CD4-positive, alpha-beta T cell (primary cell): ENCODE measurements at regions not wholly inside any gene's neighbourhood (a gene's known extent, or its start where the extent isn't known, plus 50 kb on each side); places are given as distances from the start of the nearest gene placed in this dataset.

Experiments used
- ATAC-seq: fragments of 200-7000 bp; cut with Tn5 transposase; one replicate; pipeline ENCODE4 v1.10.0; 2022; ENCODE audit warnings: mild to moderate bottlenecking; ENCODE audit not compliant: poor library complexity
- CTCF ChIA-PET: fragments of 350-600 bp; sonication (Branson Sonifier 250); formaldehyde crosslinking; loops from one replicate; lab custom pipeline; 2021; ENCODE audit warnings: antibody characterized with exemption, inconsistent platforms; lab: Charles Lee
- POLR2A ChIA-PET: fragments of 350-600 bp; sonication (Branson Sonifier 250); formaldehyde crosslinking; loops from one replicate; lab custom pipeline; 2021; ENCODE audit warnings: antibody characterized with exemption, inconsistent platforms; lab: Charles Lee
- DNase-seq, 14 experiments: peaks; one replicate each; pipeline ENCODE4 v3.0.0-alpha.2; 2013 to 2020; ENCODE audit warnings: mixed read lengths in 2 of 14
- H3K27ac ChIP-seq, 2 donors: one replicate each; pipeline versions ENCODE4 v1.5.1 to v1.7.0; 2013; ENCODE audit warnings: low read length in 2 of 2, low read depth in 1 of 2, mild to moderate bottlenecking in 1 of 2
- H3K27me3 ChIP-seq, 2 experiments: 1 replicate in 1 of 2; 2 replicates in 1 of 2; pipeline versions ENCODE4 v1.6.1 to v1.7.0; 2013; ENCODE audit warnings: low read length in 2 of 2, control low read depth in 1 of 2, mild to moderate bottlenecking in 1 of 2, moderate library complexity in 1 of 2; ENCODE audit not compliant: insufficient read depth in 2 of 2, control insufficient read depth in 1 of 2
- H3K36me3 ChIP-seq: one replicate; pipeline ENCODE4 v1.6.1; 2013; ENCODE audit warnings: low read length, control low read depth; ENCODE audit not compliant: insufficient read depth
- H3K4me1 ChIP-seq: one replicate; pipeline ENCODE4 v1.6.1; 2013; ENCODE audit warnings: low read length, control low read depth; ENCODE audit not compliant: insufficient read depth
- H3K4me3 ChIP-seq: one replicate; pipeline ENCODE4 v1.5.1; 2013; ENCODE audit warnings: mild to moderate bottlenecking, low read length, moderate library complexity
- H3K9me3 ChIP-seq, 2 experiments: 1 replicate in 1 of 2; 2 replicates in 1 of 2; pipeline versions ENCODE4 v1.6.1 to v1.7.0; 2013; ENCODE audit warnings: low read length in 2 of 2, mild to moderate bottlenecking in 2 of 2, control low read depth in 1 of 2, moderate library complexity in 1 of 2; ENCODE audit not compliant: control insufficient read depth in 1 of 2, insufficient read depth in 1 of 2
- H3K27ac Mint-ChIP-seq: one replicate; pipeline ENCODE4 v1.8.0; 2020; ENCODE audit warnings: mixed read lengths
- H3K27me3 Mint-ChIP-seq: one replicate; pipeline ENCODE4 v1.8.0; 2021; ENCODE audit warnings: mixed read lengths
- H3K36me3 Mint-ChIP-seq: one replicate; pipeline ENCODE4 v1.8.0; 2021; ENCODE audit warnings: low read depth, mixed read lengths
- H3K4me1 Mint-ChIP-seq: one replicate; pipeline ENCODE4 v1.8.0; 2021; ENCODE audit warnings: low read depth, mixed read lengths
- H3K4me3 Mint-ChIP-seq: one replicate; pipeline ENCODE4 v1.8.0; 2020; ENCODE audit warnings: mild to moderate bottlenecking, mixed read lengths
- H3K9me3 Mint-ChIP-seq: one replicate; pipeline ENCODE4 v1.8.0; 2020; ENCODE audit warnings: mixed read lengths
- CTCF ChIP-seq: fragments of 200-600 bp; IDR thresholded peaks from one replicate; pipeline ENCODE4 v1.8.0; 2022; ENCODE audit warnings: antibody characterized with exemption, mild to moderate bottlenecking
- intact Hi-C, 2 experiments: fragments of 100-400 bp; cut with DNase I in 1 of 2; cut with micrococcal nuclease in 1 of 2; formaldehyde crosslinking; loops; one replicate each; pipeline versions ENCODE4 v1.15.1 to v1.9.0; 2023 to 2025; cut with DNase I, micrococcal nuclease

DNA sequence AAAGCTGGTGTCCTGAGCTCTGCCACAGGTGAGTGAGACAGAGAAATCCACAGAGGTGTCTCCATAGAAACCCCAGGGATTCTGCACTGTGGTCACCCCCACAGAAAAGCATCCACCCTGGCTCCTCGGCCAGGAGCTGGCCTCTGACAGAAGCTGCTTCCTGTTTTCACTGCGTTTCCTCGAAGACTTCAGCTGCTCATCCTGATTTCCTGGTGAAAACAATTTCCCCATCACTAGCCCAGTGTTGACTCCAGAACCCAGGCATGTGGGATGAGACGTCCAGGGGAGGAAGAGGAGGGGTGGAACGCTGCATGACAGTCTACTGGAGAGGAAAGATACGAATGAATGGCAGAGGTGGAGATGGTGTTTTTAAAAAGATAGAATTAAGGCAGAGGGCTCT, 60.3 kb upstream of the GPR45 start:
- CTCF ChIA-PET, result no interaction called here
- peaks cover 20% of the 10 kb centered on the region for H3K27me3 Mint-ChIP-seq

DNA sequence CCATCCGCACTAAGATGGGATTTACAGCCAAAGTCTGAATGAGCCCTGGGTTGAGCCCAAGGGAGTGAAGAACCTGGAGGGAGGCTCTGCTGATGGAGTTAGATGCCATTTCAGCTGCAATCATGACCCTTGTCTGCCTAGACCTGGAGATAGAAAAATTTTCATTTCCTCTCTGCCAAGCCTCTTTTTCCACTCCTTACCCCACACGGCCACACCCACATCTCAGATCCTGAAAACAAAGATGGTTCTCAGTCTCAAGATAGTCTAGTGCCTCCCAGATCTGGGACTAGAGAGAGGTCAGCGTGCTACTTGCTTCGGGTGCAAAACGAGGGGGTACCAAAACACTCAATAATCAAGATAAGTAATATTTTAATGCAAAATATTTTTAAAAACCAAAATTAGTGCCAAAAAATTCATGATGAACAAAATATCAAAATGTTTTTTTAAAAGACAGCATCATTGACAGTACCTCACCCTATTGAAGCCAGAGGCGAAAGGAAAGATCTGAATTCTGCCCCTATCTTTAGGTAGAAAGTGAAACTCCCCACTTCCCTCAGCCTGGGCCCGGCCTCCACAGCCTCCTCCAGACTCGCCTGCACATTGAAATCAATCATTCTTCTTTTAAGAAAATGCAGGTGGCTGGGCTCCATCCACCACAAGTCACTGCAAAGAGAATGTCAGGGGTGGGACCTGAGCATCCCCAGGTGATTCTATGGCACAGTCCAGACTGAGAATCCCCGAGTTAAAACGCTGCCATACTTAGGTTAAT, 57.8 kb upstream of the GPR45 start:
- H3K27me3 ChIP-seq, result no peaks in the 10 kb centered on the region
- POLR2A ChIA-PET, result no interaction called here
- Mint-ChIP-seq H3K27ac (no peak overlapping the region), H3K9me3 (no peaks in the 10 kb centered on the region), H3K4me1 (no peaks in the 10 kb centered on the region), H3K27me3 (peaks cover 9% of the 10 kb centered on the region), H3K4me3 (no peak overlapping the region), H3K36me3 (no peaks in the 10 kb centered on the region)
- H3K4me3 ChIP-seq, result no peak overlapping the region
- H3K36me3 ChIP-seq, result no peaks in the 10 kb centered on the region
- no peak overlapping the region for H3K27ac ChIP-seq
- no peaks in the 10 kb centered on the region for H3K4me1 ChIP-seq
- no peak for ATAC-seq
- CTCF ChIA-PET, result no interaction called here
- no peaks in the 10 kb centered on the region for H3K9me3 ChIP-seq
- TF ChIP-seq CTCF, result no peak
- DNase-seq, result no peak
- intact Hi-C loops, result no loop called here

More for the DNA sequence above, 60.3 kb upstream of the GPR45 start:
- H3K27me3 ChIP-seq, result peaks cover 2 to 5% of the 10 kb centered on the region in 2 experiments
- intact Hi-C loops, result no loop called here
- H3K27ac ChIP-seq, result no peak overlapping the region
- no peak for TF ChIP-seq CTCF
- Mint-ChIP-seq H3K4me1 (no peaks in the 10 kb centered on the region), H3K9me3 (no peaks in the 10 kb centered on the region), H3K36me3 (no peaks in the 10 kb centered on the region), H3K4me3 (no peak overlapping the region), H3K27ac (no peak overlapping the region)
- H3K9me3 ChIP-seq, result no peaks in the 10 kb centered on the region
- DNase-seq, result no peak
- no peaks in the 10 kb centered on the region for H3K4me1 ChIP-seq
- no peak overlapping the region for H3K4me3 ChIP-seq
- ATAC-seq, result no peak
- POLR2A ChIA-PET, result no interaction called here
- no peaks in the 10 kb centered on the region for H3K36me3 ChIP-seq

- intact Hi-C loops, result no loop called here
- ATAC-seq (no peak), DNase-seq (no peak)
- H3K36me3 ChIP-seq, result no peaks in the 10 kb centered on the region
- no peaks in the 10 kb centered on the region for H3K4me1 ChIP-seq
- no peak overlapping the region for H3K27ac Mint-ChIP-seq
- ChIA-PET CTCF (no interaction called here), POLR2A (no interaction called here)
- H3K9me3 Mint-ChIP-seq, result peaks cover 3% of the 10 kb centered on the region
- no peak overlapping the region for H3K4me3 Mint-ChIP-seq
- H3K36me3 Mint-ChIP-seq, result no peaks in the 10 kb centered on the region
- no peaks in the 10 kb centered on the region for H3K4me1 Mint-ChIP-seq
- no peaks in the 10 kb centered on the region for H3K9me3 ChIP-seq
- peaks cover 14% of the 10 kb centered on the region for H3K27me3 Mint-ChIP-seq
- H3K27ac ChIP-seq, result no peak overlapping the region
- H3K27me3 ChIP-seq, result no peaks in the 10 kb centered on the region
- TF ChIP-seq CTCF, result no peak
- H3K4me3 ChIP-seq, result no peak overlapping the region
Observed at GRCh38 chr2:105184420-105184819, 57.1 kb upstream of the GPR45 start.
